ENCODE measurements at regions not wholly inside any gene's neighbourhood (a gene's known extent, or its start where the extent isn't known, plus 50 kb on each side); places are given as distances from the start of the nearest gene placed in this dataset.

GRCh38 chr3:63046152-63046551, 170.9 kb upstream of the CADPS start:
- TF ChIP-seq POLR2A (IDR thresholded peaks at IDR 0.05; ENCODE audit: low read length) (no peak), GATA1 (IDR thresholded peaks at IDR 0.05; ENCODE audit: low read depth, low read length) (no peak)
- DNase-seq, result no peak

GRCh38 chr3:63046580-63046979, 171.4 kb upstream of the CADPS start:
- no peak for TF ChIP-seq GATA1 (IDR thresholded peaks at IDR 0.05; ENCODE audit: low read depth, low read length)
- no peak for TF ChIP-seq POLR2A (IDR thresholded peaks at IDR 0.05; ENCODE audit: low read length)
- no peak for DNase-seq

- no peak for DNase-seq
- TF ChIP-seq POLR2A (IDR thresholded peaks at IDR 0.05; ENCODE audit: low read length), result no peak
- TF ChIP-seq GATA1 (IDR thresholded peaks at IDR 0.05; ENCODE audit: low read depth, low read length), result no peak
These were observed 171.9 kb upstream of the CADPS start for GRCh38 chr3:63047068-63047467.

- DNase-seq, result no peak
- no peak for TF ChIP-seq GATA1 (IDR thresholded peaks at IDR 0.05; ENCODE audit: low read depth, low read length)
- no peak for TF ChIP-seq POLR2A (IDR thresholded peaks at IDR 0.05; ENCODE audit: low read length)
These were observed 173.4 kb upstream of the CADPS start for GRCh38 chr3:63048367-63049326.

GRCh38 chr3:63050548-63051177, 175.4 kb upstream of the CADPS start:
- DNase-seq, result no peak
- TF ChIP-seq GATA1 (IDR thresholded peaks at IDR 0.05; ENCODE audit: low read depth, low read length), result no peak
- TF ChIP-seq POLR2A (IDR thresholded peaks at IDR 0.05; ENCODE audit: low read length), result no peak

- DNase-seq, result no peak
- TF ChIP-seq GATA1 (IDR thresholded peaks at IDR 0.05; ENCODE audit: low read depth, low read length), result no peak
- no peak for TF ChIP-seq POLR2A (IDR thresholded peaks at IDR 0.05; ENCODE audit: low read length)
These were observed 176.7 kb upstream of the CADPS start for GRCh38 chr3:63051920-63052319.

- no peak for DNase-seq
- TF ChIP-seq POLR2A (IDR thresholded peaks at IDR 0.05; ENCODE audit: low read length), result no peak
- TF ChIP-seq GATA1 (IDR thresholded peaks at IDR 0.05; ENCODE audit: low read depth, low read length), result no peak
These were observed 181.7 kb upstream of the CADPS start for GRCh38 chr3:63056932-63057331.

- no peak for DNase-seq
These were observed 185.2 kb upstream of the CADPS start for GRCh38 chr3:63060412-63060811.

GRCh38 chr3:63061449-63061848, 186.2 kb upstream of the CADPS start:
- TF ChIP-seq GATA1 (IDR thresholded peaks at IDR 0.05; ENCODE audit: low read depth, low read length) (no peak), POLR2A (IDR thresholded peaks at IDR 0.05; ENCODE audit: low read length) (no peak)

More at GRCh38 chr3:63060412-63060811, 185.2 kb upstream of the CADPS start:
- TF ChIP-seq POLR2A (IDR thresholded peaks at IDR 0.05; ENCODE audit: low read length) (no peak), GATA1 (IDR thresholded peaks at IDR 0.05; ENCODE audit: low read depth, low read length) (no peak)

GRCh38 chr3:63064209-63064755, 189.1 kb upstream of the CADPS start:
- no peak for TF ChIP-seq POLR2A (IDR thresholded peaks at IDR 0.05; ENCODE audit: low read length)
- no peak for TF ChIP-seq GATA1 (IDR thresholded peaks at IDR 0.05; ENCODE audit: low read depth, low read length)
- no peak for DNase-seq

More at GRCh38 chr3:63061449-63061848, 186.2 kb upstream of the CADPS start:
- DNase-seq, result no peak

GRCh38 chr3:63067999-63068645, 192.9 kb upstream of the CADPS start:
- TF ChIP-seq POLR2A (IDR thresholded peaks at IDR 0.05; ENCODE audit: low read length) (no peak), GATA1 (IDR thresholded peaks at IDR 0.05; ENCODE audit: low read depth, low read length) (no peak)
- peak; percentile 21 to 40 for DNase-seq

GRCh38 chr3:63069806-63070475, 194.7 kb upstream of the CADPS start:
- no peak for TF ChIP-seq POLR2A (IDR thresholded peaks at IDR 0.05; ENCODE audit: low read length)
- no peak for TF ChIP-seq GATA1 (IDR thresholded peaks at IDR 0.05; ENCODE audit: low read depth, low read length)
- no peak for DNase-seq

GRCh38 chr3:63070476-63070810, 195.2 kb upstream of the CADPS start:
- no peak for TF ChIP-seq POLR2A (IDR thresholded peaks at IDR 0.05; ENCODE audit: low read length)
- TF ChIP-seq GATA1 (IDR thresholded peaks at IDR 0.05; ENCODE audit: low read depth, low read length), result no peak
- DNase-seq, result no peak

Data from erythroblast (primary cell).